ENCODE measurements at regions not wholly inside any gene's neighbourhood (a gene's known extent, or its start where the extent isn't known, plus 50 kb on each side); places are given as distances from the start of the nearest gene placed in this dataset.
"Not testable (repeated sequence)": the region's sequence is repeated elsewhere in the genome, so short reads cannot be mapped to it uniquely, and the experiment has no call there.

DNA sequence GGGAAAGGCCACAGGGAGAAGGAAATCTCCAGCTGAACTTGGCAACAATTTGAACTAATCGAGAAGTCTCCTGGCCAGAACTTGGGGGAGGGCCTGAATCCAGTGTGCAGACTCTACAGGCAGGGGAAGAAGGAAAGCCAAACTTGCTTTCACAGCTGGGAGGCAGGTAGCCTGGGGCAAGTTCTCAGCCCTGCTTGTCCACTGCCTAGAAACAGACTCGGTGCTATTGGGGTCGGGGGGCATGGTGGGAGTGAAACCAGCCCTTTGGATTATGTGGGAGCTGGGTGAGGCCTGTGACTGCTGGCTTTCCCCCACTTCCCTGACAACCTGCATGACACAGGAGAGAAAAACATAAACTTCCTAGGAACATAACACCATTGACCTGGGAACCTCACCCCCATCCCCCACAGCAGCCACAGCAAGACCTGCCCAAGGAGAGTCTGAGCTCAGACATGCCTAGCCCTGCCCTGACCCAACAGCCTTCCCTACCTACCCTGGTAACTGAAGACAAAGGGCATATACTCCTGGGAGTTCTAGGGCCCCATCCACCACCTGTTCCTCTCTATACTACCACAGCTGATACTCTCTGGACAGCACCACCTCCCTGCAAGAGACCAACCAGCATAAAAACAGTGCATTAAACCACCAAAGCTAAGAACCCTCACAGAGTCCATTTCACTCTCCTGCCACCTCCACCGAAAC, 103.7 kb upstream of the MNS1 start:
- DNase-seq: no peak

DNA sequence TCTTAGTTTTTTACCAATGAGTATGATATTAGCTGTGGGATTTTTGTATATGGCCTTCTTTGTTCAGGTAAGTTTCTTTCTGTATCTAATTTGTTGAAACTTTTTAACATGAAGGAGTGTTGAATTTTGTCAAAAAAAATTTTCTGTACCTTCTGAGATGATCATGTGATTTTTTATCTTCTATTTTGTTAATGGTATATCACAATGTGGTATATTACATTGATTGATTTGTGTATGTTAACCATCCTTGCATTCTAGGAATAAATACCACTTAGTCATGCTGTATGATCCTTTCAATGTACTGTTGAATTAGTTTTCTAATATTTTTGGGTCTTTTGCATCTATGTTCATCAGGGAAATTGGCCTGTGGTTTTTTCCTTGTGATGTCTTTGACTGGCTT, 92.5 kb upstream of the MNS1 start:
- DNase-seq: no peak

DNA sequence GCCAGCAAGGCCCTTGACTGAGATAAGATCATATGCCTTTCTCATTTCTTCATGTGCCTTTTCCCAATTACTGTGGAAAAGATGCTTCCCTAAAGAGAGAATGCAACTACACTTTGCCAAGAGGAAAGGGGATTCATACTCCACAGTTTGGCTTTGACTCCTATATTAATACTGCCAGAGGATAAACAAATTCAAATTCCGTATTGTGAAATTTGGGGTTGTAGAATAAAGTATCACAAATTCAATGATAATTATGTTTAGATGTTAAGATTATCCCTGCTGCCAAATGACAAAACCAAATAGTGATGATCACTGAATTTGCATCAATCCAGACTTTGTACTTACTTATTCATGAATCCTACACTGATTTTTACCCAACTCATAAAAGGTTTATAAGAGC, 88.5 kb upstream of the MNS1 start:
- no peak for DNase-seq

DNA sequence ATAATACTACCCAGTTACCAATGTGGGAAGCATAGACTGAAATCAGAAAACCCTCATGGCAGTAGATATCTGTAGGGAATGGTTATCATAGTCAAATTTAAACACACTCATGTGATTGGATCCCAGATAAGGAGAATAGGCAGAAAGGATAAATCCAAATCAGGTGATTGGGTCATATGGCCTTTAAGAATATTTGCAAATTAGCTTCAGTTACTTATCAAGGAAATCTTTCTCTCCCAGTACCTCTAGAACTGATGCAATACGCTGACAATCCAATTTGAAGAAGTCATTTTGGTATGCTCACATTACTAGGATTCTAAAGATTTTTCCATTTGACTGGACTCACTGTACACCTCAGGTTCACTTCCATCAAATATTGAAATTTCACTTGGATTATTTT, 87.7 kb upstream of the MNS1 start:
- no peak for DNase-seq

DNA sequence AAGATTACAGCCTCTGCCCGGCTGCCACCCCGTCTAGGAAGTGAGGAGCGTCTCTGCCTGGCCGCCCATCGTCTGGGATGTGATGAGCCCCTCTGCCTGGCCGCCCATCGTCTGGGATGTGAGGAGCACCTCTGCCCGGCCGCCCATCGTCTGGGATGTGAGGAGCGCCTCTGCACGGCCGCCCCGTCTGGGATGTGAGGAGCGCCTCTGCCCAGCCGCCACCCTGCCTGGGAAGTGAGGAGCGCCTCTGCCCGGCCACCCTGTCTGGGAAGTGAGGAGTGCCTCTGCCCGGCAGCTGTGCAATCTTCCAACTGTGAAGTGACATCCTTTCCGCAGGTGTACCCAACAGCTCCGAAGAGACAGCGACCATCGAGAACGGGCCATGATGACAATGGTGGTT, 75.6 kb upstream of the MNS1 start:
- not testable (repeated sequence) for DNase-seq

- not testable (repeated sequence) for DNase-seq
Measured at GRCh38 chr15:56540157-56540556, 75.2 kb upstream of the MNS1 start.

DNA sequence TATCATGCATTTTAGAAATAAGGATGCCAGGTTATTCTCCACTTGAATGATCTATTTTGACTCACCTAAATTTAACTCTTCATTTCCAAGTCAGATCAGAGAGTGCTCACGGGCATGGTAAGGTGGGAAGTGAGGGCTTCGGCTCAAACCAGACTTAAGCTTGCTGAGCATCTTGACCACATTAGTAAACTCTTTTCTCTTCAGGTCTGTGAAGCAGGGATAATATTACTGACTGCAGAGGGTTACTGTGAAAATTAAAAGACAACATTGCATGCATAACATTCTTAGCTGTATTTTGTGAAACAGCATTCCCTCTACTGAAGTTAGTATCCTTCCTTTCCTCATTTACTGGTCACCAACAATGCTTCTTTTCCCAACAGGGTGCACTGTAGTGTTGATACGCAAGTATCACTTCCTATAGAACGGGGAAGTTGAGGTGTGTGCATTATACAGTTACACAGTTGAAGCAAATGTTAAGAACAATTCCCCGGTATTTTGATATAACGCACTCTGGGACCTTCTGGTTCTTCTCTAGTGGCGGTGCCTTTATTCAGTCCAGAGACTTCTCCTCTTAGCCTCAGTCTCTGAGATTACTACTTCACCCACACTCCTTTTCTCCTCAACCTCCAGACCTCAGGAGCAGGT, 74.1 kb upstream of the MNS1 start:
- DNase-seq: no peak

DNA sequence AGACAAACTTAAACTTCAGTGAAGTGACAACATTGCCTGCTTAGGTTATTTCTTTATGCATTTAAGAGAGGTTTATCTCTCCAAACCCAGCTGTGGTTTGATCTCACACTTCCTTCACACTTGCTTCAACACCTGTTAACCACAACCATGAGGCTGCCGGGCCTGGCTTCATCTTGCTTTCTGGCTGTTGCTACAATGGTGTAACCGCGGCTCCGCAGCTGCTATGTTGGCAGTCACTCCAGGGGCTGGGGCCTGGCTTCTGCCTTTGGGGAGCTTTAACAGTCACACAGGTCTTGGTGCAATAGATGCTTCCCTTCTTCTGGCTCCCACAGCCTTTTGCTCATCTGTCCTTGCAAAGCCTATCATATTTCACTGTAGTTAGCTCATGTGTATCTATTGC, 72.9 kb upstream of the MNS1 start:
- peak; percentile 0 for DNase-seq

DNA sequence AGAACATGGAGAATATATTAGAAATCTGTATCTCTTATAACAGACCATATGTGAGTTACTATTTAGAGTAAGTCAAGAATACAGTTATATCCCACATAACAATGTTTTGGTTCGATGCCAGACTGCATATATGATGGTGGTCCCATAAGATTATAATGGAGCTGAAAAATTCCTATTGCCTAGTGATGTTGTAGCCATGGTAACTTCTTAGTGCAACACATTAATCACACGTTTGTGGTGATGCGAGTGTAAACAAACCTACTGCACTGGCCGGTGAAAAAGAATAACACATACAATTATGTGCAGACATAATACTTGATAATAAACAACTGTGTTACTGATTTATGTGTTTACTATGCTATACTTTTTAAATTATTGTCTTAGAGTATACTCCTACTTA, 69.8 kb upstream of the MNS1 start:
- no peak for DNase-seq

DNA sequence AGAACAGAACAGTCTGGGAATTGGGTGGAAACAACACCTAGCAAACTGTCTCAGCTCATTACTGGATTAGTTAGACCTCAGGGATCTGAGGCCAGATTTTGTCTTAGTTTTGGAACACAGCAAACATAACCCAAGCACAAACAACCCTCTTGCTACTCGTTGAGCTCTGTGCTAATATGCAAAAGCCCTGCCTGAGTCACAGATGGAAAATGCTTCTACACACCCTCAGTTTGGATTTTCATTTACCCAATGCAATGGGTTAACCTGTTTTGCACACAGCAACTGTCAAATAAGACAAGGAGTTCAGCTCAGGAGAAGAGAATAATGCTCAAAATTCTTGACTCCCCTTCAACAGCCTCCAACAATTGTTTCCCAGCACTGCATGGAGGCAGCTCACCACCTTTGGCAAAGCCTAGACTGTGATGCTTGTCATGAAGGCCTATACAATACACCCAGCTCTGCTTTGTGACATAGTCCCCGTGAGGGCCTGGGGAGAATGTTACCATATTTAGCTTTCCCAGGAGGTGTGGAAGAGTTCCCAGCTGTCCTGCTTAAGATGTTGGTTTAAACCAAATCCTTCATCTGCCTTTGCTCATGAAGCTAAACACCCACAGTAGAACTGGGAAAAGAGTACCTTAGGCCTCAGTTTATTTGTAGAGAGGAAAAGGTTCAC, 68.9 kb upstream of the MNS1 start:
- DNase-seq: no peak

DNA sequence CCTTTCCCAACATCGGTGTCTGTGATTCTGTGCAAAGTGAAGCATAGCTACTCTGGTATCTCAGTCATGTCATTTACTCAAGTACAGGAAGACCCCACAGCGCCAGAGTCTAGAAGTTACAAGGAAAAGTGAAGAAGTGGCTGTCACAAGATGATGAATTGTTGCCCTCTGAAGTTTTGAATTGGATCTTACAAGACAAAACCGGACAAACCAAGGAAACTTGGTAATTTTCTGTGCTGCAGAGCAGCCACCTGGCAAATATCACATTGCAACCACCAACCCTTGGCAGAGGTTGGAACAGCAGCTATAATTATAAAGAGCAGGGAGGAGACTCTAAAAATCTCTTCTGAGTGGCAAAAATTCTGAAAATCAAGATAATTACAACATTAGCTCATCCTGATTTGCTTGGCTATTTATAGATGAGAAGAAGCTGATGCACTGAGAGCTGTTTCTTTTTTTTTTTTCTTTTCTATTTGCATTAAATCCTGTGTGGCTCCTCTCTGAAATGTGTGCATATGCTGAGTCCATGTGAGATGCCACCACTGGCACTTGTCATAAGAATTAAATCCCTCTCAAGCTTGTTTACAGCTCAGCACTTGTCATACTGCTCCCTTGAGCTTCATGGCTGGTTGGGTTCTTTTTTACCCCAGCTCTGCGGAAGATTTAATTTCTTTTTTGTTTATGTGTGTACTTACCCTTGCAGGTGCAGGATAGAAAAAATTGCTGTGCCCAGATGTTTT, 68.0 kb upstream of the MNS1 start:
- no peak for DNase-seq

- no peak for DNase-seq
Measured at GRCh38 chr15:56530157-56530556, 65.2 kb upstream of the MNS1 start.

- no peak for DNase-seq
Measured at GRCh38 chr15:56528136-56528535, 63.2 kb upstream of the MNS1 start.

DNA sequence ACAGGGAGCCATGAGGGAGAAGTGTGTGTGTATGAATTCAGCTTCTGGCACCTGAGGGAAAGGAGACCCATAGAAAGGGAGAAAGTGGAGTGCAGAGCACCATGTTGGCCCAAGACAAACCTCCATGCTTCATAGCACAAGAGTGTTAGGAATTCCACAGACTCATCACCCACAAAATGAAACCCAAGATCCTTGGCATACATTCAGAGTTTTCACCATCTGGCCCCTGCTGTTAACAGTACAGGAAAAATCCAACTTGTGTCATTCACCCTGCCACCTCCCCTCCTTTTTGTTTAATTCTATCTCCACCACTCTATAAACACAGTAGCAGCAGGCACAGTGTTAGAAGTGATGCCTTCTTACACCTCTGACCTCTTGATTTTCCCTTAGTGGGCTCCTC, 60.0 kb upstream of the MNS1 start:
- DNase-seq: no peak

- DNase-seq: no peak
Measured at GRCh38 chr15:56523521-56523920, 58.6 kb upstream of the MNS1 start.

- no peak for DNase-seq
Measured at GRCh38 chr15:56519000-56519399, 54.1 kb upstream of the MNS1 start.
